Activated CD8-positive, alpha-beta T cell treated with anti-CD3 and anti-CD28 coated beads for 36 hours (primary cell): ENCODE measurements at regions not wholly inside any gene's neighbourhood (a gene's known extent, or its start where the extent isn't known, plus 50 kb on each side); places are given as distances from the start of the nearest gene placed in this dataset.
"Not testable (repeated sequence)": the region's sequence is repeated elsewhere in the genome, so short reads cannot be mapped to it uniquely, and the experiment has no call there.

Experiments
- ATAC-seq: fragments of 200-7000 bp; cut with Tn5 transposase; one replicate; pipeline ENCODE4 v1.10.0; 2021; ENCODE audit warnings: mild to moderate bottlenecking, moderate library complexity
- CTCF ChIA-PET: fragments of 350-600 bp; sonication (Branson Sonifier 250); formaldehyde crosslinking; loops from one replicate; lab custom pipeline; 2021; ENCODE audit warnings: antibody characterized with exemption; lab: Charles Lee
- POLR2A ChIA-PET: fragments of 350-600 bp; sonication (Branson Sonifier 250); formaldehyde crosslinking; loops from one replicate; lab custom pipeline; 2021; ENCODE audit warnings: antibody characterized with exemption; lab: Charles Lee
- DNase-seq: peaks from one replicate; pipeline ENCODE4 v3.0.0-alpha.2; 2020
- H3K27ac Mint-ChIP-seq: one replicate; pipeline ENCODE4 v1.8.0; 2021; ENCODE audit warnings: mild to moderate bottlenecking, mixed read lengths
- H3K27me3 Mint-ChIP-seq: one replicate; pipeline ENCODE4 v1.8.0; 2021; ENCODE audit warnings: mixed read lengths
- H3K36me3 Mint-ChIP-seq: one replicate; pipeline ENCODE4 v1.8.0; 2021; ENCODE audit warnings: low read depth, mixed read lengths
- H3K4me1 Mint-ChIP-seq: one replicate; pipeline ENCODE4 v1.8.0; 2021; ENCODE audit warnings: low read depth, mixed read lengths
- H3K4me3 Mint-ChIP-seq: one replicate; pipeline ENCODE4 v1.8.0; 2021; ENCODE audit warnings: mild to moderate bottlenecking, moderate library complexity, mixed read lengths
- H3K9me3 Mint-ChIP-seq: one replicate; pipeline ENCODE4 v1.8.0; 2021; ENCODE audit warnings: mixed read lengths
- intact Hi-C: fragments of 100-400 bp; cut with micrococcal nuclease; formaldehyde crosslinking; loops from one replicate; pipeline ENCODE4 v1.10.0; 2022

DNA sequence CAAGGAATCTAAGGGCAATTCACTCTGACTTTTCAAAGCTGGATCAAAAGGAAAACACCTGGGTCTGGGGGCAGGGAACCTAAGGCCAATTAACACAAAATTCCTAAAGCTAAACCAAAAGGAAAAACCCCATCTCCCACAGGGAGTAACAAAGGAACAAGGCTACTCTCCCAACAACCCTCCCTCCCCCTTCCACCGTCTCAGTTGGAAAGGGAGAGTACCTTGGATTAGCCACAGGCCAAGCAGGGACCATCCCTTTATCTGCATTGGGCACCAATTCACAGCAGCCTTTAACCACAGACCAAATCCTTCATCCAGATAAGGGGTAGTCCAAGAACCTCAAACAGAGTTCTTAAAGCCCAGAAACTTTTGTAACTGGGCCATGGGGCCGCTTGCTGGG, 153.0 kb downstream of the ZFY start:
- CTCF ChIA-PET, H3K4me1 Mint-ChIP-seq, POLR2A ChIA-PET, DNase-seq, H3K4me3 Mint-ChIP-seq, H3K9me3 Mint-ChIP-seq, ATAC-seq, H3K27me3 Mint-ChIP-seq, H3K27ac Mint-ChIP-seq, H3K36me3 Mint-ChIP-seq, intact Hi-C loops: not testable (repeated sequence)

DNA sequence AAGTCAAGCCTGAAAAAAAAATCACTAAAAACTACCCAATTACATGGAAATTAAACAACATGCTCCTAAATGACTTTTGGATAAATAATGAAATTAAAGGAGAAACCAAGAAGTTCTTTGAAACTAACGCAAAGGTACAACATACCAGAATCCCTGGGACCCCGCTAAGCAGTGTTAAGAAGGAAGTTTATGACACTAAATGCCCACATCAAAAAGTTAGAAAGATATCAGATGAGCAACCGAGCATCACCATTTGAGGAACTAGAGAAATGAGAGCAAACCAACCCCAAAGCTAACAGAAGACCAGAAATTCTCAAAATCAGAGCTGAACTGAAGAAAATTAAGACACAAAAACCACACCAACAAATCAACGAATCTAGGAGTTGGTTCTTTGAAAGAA, 173.5 kb downstream of the ZFY start:
- H3K9me3 Mint-ChIP-seq, POLR2A ChIA-PET, ATAC-seq, H3K27ac Mint-ChIP-seq, DNase-seq, intact Hi-C loops, H3K4me1 Mint-ChIP-seq, H3K4me3 Mint-ChIP-seq, CTCF ChIA-PET, H3K36me3 Mint-ChIP-seq, H3K27me3 Mint-ChIP-seq: not testable (repeated sequence)

DNA sequence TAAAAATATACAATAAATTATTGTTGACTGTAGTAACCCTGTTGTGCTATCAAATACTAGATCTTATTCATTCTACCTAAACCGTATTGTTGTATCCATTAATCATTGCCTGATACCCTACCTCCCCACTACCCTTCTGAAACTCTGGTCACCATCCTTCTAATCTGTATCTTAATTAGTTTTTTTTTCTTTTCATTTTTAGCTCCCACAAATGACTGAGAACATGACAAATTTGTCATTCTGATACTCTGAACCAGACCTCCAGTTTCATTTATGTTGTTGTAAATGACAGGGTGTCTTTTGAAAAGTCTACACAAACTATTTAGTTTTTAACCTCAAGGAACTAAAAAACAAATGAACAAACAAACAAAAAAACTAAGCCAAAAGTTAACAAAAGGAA, 185.1 kb downstream of the ZFY start:
- ATAC-seq: not testable (repeated sequence)

DNA sequence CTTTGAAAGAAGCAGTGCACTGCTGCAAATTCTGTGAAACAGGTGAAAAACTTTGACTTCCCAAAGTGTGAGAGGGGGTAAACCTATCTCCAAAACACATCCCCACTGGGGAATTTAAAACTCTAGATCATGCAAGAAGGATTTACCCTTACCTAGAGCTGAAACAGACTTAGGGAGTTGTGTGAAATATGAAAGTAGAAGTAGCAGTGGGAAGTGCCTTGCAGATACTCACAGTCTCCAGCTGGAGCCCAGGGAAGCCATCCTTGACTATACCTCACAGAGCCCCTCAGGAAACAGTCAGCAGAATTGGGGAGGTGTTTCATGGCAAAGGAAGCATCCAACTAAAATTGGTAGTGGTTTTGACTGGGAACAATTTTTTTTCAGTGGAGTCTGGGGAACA, 185.5 kb downstream of the ZFY start:
- ATAC-seq, DNase-seq, CTCF ChIA-PET, H3K9me3 Mint-ChIP-seq, POLR2A ChIA-PET, intact Hi-C loops, H3K4me3 Mint-ChIP-seq, H3K36me3 Mint-ChIP-seq, H3K27ac Mint-ChIP-seq, H3K4me1 Mint-ChIP-seq, H3K27me3 Mint-ChIP-seq: not testable (repeated sequence)

More for the DNA sequence above, 185.1 kb downstream of the ZFY start:
- intact Hi-C loops, H3K27ac Mint-ChIP-seq, DNase-seq, H3K27me3 Mint-ChIP-seq, H3K9me3 Mint-ChIP-seq, POLR2A ChIA-PET, H3K4me3 Mint-ChIP-seq, H3K4me1 Mint-ChIP-seq, H3K36me3 Mint-ChIP-seq, CTCF ChIA-PET: not testable (repeated sequence)

DNA sequence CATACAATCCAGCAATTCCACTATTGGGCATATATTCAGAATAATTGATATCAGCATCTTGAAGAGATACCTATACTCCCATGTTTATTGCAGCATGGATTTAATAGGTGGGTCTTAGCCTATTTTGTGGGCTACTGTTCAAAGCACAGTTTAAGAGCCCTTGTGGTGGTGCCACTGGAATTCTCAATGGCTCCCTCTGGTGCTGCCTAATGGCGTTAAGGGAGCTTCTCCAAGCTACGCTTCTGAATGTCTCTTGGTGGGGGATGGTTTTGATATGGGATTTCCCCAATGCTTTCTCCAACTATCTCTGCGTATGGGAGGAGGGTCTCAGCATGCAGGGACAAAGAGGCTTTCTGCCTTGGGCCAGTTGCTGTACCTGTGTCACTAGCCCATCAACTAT, 188.3 kb downstream of the ZFY start:
- H3K4me1 Mint-ChIP-seq, CTCF ChIA-PET, H3K27me3 Mint-ChIP-seq, intact Hi-C loops, H3K4me3 Mint-ChIP-seq, H3K9me3 Mint-ChIP-seq, H3K36me3 Mint-ChIP-seq, H3K27ac Mint-ChIP-seq, POLR2A ChIA-PET, ATAC-seq: not testable (repeated sequence)
- DNase-seq: peak; percentile 1

DNA sequence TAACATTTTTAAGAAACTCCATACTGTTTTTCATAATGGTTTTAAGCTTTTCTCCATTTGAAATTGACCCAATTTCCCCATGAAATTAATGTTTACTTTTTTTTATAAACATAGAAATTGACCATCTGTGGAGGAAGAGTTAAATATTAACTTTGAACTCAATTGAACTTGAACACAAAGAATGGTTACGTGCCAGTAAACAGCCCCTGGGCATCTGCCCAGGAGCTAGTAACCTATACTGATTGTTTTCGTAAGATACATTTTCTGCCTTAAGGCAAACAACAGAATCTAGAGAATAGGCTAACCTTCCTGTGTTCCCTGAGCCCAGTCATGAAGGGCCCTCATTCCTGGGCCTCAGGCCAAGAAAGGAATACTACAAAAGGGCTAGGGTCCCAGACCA, 235.9 kb downstream of the ZFY start:
- intact Hi-C loops, H3K27me3 Mint-ChIP-seq, H3K36me3 Mint-ChIP-seq, DNase-seq, POLR2A ChIA-PET, H3K27ac Mint-ChIP-seq, H3K4me3 Mint-ChIP-seq, H3K4me1 Mint-ChIP-seq, H3K9me3 Mint-ChIP-seq, CTCF ChIA-PET, ATAC-seq: not testable (repeated sequence)

DNA sequence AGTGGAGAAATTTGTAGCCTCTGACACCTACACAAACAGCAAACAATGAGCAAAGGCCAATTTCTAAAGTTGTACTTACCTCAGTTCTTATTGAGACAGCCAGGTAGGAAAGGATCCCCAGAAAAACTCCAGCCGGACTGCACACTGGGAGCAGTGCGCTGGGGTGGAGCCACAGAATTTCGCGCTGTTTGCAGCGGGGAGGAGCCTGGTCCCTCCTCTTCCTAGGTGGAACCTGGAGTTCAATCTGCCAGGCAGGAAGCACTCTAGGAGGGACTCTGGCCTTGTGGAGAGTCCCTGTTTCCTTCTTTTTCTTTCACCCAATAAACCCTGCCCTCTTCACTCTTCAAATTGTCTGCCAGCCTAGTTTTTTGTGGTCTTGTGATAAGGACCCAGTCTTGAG, 259.9 kb downstream of the ZFY start:
- ATAC-seq, H3K27me3 Mint-ChIP-seq, H3K4me3 Mint-ChIP-seq, H3K36me3 Mint-ChIP-seq, POLR2A ChIA-PET, CTCF ChIA-PET, H3K4me1 Mint-ChIP-seq, intact Hi-C loops, DNase-seq, H3K27ac Mint-ChIP-seq, H3K9me3 Mint-ChIP-seq: not testable (repeated sequence)

DNA sequence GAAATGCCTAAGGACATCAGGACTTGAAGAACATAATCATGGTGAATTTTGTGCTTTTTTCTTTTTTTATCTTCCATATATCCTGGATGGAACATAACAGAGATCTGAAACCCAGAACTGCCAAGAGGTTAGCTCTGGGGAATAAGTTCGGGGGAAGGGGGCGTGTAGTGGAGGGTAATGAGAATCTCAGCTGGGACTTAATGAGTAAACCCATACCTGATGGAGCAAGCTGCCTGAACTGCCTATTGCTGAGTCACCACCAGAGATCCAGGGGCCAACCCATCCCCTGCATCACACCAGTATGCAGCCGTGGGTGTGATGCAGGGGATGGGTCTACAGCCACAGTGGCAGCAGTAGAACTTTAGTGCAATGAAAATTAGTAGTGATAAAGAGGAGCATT, 267.1 kb downstream of the ZFY start:
- ATAC-seq, H3K9me3 Mint-ChIP-seq, H3K4me1 Mint-ChIP-seq, DNase-seq, H3K27me3 Mint-ChIP-seq, intact Hi-C loops, CTCF ChIA-PET, H3K27ac Mint-ChIP-seq, POLR2A ChIA-PET, H3K4me3 Mint-ChIP-seq, H3K36me3 Mint-ChIP-seq: not testable (repeated sequence)

DNA sequence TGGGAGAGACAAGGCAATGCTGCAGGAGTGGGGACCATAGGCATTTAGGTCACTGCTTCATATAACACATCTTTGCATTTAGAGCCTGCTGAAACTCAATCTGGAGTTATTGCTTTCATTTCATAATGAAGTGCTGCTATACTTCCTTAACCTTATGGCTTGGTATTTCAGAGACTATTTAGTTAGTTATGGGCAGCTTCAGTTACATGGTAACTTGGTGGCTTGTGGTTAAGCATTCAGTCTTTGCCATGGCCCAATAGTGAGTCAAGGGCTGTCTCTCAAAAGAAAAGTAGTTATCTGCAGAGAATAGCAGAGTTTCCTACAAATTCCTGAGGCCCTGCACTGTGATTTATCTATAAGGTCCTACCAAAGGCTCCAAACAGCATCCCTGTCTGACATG, 271.6 kb downstream of the ZFY start:
- H3K27ac Mint-ChIP-seq, ATAC-seq, intact Hi-C loops, DNase-seq, H3K4me3 Mint-ChIP-seq, H3K36me3 Mint-ChIP-seq, CTCF ChIA-PET, H3K9me3 Mint-ChIP-seq, H3K4me1 Mint-ChIP-seq, POLR2A ChIA-PET, H3K27me3 Mint-ChIP-seq: not testable (repeated sequence)

DNA sequence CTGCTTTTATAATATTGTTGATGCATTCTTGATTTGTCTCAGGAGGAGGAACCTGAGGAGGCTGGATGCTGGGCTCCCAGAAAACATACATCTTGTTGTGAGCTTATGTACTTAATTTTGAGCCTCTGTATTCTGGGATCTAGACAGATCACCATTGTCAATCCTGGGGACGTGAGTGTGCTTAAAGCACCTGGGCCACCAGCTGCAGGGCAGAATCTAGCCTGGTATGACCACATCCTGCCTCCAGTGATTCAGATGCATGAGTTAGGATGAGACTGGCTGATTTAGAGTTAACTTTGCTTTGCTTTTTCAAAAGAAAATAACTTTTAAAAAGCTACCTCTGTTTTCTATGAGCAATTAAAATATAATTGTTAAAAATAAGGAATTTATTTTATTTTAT, 278.0 kb downstream of the ZFY start:
- H3K27ac Mint-ChIP-seq, H3K9me3 Mint-ChIP-seq, H3K27me3 Mint-ChIP-seq, H3K36me3 Mint-ChIP-seq, intact Hi-C loops, ATAC-seq, CTCF ChIA-PET, POLR2A ChIA-PET, H3K4me1 Mint-ChIP-seq, H3K4me3 Mint-ChIP-seq: not testable (repeated sequence)
- DNase-seq: peak; percentile 9

DNA sequence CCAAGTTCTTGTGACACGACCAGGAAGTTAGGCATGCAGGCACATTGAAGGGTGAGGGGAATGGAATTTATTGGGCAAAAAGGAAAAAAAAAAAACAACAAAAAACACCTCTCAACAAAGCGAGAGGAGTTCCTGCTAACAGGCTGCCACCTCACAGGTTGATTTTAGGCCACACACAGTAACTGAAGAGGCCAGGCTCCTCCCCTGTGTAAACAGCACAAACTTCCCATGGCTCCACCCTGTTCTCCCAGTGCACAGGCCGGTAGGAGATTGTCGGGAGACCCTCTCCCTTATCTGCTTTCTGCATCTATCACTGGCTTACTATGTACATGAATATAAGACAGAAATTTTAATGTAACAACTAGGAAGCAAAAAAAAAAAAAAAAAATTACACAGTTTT, 283.0 kb downstream of the ZFY start:
- ATAC-seq, DNase-seq, POLR2A ChIA-PET, H3K36me3 Mint-ChIP-seq, H3K4me3 Mint-ChIP-seq, H3K4me1 Mint-ChIP-seq, CTCF ChIA-PET, H3K27me3 Mint-ChIP-seq, H3K9me3 Mint-ChIP-seq, H3K27ac Mint-ChIP-seq, intact Hi-C loops: not testable (repeated sequence)

DNA sequence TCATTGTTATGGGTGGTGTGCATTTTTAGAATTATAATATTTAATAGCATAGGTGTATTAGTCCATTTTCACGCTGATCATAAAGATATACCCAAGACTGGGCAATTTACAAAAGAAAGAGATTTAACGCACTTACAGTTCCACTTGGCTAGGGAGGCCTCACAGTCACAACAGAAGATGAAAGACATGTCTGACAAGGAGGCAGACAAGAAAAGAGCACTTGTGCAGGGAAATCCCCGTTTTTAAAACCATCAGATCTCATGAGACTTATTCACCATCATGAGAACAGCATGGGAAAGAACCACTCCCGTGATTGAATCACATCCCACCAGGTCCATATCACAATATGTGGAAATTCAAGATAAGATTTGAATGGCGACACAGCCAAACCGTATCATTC, 283.4 kb downstream of the ZFY start:
- intact Hi-C loops, H3K4me3 Mint-ChIP-seq, CTCF ChIA-PET, H3K36me3 Mint-ChIP-seq, DNase-seq, H3K9me3 Mint-ChIP-seq, H3K4me1 Mint-ChIP-seq, POLR2A ChIA-PET, H3K27me3 Mint-ChIP-seq, ATAC-seq, H3K27ac Mint-ChIP-seq: not testable (repeated sequence)

DNA sequence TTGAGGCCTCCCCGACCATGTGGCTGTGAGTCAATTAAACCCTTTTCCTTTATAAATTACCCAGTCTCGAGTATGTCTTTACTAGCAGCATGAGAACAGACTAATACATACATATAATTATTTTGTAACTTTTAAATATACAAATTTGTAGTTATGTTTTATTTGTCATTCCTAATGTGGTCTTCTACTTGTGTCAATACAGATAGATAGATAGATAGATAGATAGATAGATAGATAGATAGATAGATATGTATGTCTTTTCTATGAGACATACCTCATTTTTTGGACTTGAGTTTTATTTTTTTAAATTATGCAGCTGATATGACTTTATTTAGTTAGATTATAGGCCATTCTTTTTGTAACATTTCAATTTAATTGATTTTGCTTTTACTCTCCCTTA, 316.0 kb upstream of the TGIF2LY start:
- DNase-seq, intact Hi-C loops, H3K9me3 Mint-ChIP-seq, H3K4me3 Mint-ChIP-seq, H3K27me3 Mint-ChIP-seq, H3K4me1 Mint-ChIP-seq, ATAC-seq, POLR2A ChIA-PET, H3K27ac Mint-ChIP-seq, H3K36me3 Mint-ChIP-seq, CTCF ChIA-PET: not testable (repeated sequence)
